IMR-90 (cell line): ENCODE measurements at regions not wholly inside any gene's neighbourhood (a gene's known extent, or its start where the extent isn't known, plus 50 kb on each side); places are given as distances from the start of the nearest gene placed in this dataset.

Experiments
- ATAC-seq: fragments of 200-7000 bp; cut with Tn5 transposase; 2 replicates; pipeline ENCODE4 v1.9.1; 2020; ENCODE audit warnings: low read depth, mild to moderate bottlenecking, moderate library complexity
- BruUV-seq: library from RNA; stranded (reverse); fragments of 400-500 nt; replicated peaks from 2 replicates; lab custom pipeline; 2021; lab: Mats Ljungman, UMichigan
- CTCF ChIA-PET: fragments of 300-600 bp; formaldehyde crosslinking; extraction: SDS; loops from one replicate; lab custom pipeline; 2021; ENCODE audit warnings: antibody characterized with exemption; lab: Yijun Ruan, JAX
- POLR2A ChIA-PET: fragments of 300-600 bp; sonication (Branson Sonifier 250); formaldehyde crosslinking; loops from one replicate; lab custom pipeline; 2022; ENCODE audit warnings: antibody characterized with exemption; ENCODE audit not compliant: unreplicated experiment; lab: Charles Lee
- DNase-seq: peaks from one replicate; pipeline ENCODE4 v3.0.0; 2013
- H2AFZ ChIP-seq: replicated peaks from 2 replicates; pipeline ENCODE3; 2013; ENCODE audit warnings: low read length, mild to moderate bottlenecking; ENCODE audit not compliant: poor library complexity
- H2AK5ac ChIP-seq: 2 replicates; pipeline ENCODE4 v1.6.1; 2013; ENCODE audit warnings: low read depth, low read length, inconsistent platforms
- H2AK9ac ChIP-seq: replicated peaks from 2 replicates; pipeline ENCODE3; 2013; ENCODE audit warnings: mild to moderate bottlenecking, low read depth, low read length, moderate library complexity; ENCODE audit not compliant: poor library complexity
- H2BK120ac ChIP-seq: 2 replicates; pipeline ENCODE4 v1.6.1; 2013; ENCODE audit warnings: low read depth, low read length, inconsistent platforms
- H2BK15ac ChIP-seq: 3 replicates; pipeline ENCODE4 v1.6.1; 2013; ENCODE audit warnings: low read depth, low read length, inconsistent platforms
- H2BK20ac ChIP-seq: 2 replicates; pipeline ENCODE4 v1.6.1; 2013; ENCODE audit warnings: low read depth, mild to moderate bottlenecking, inconsistent platforms, low read length, moderate library complexity
- H2BK5ac ChIP-seq: 2 replicates; pipeline ENCODE4 v1.6.1; 2013; ENCODE audit warnings: mild to moderate bottlenecking, low read depth, low read length, inconsistent platforms; ENCODE audit not compliant: poor library complexity, severe bottlenecking
- H3K14ac ChIP-seq: replicated peaks from 2 replicates; pipeline ENCODE4 v1.6.1; 2013; ENCODE audit warnings: low read depth, low read length, inconsistent platforms
- H3K18ac ChIP-seq: 2 replicates; pipeline ENCODE4 v1.6.1; 2013; ENCODE audit warnings: low read depth, low read length, control low read depth
- H3K23ac ChIP-seq: 2 replicates; pipeline ENCODE4 v1.6.1; 2013; ENCODE audit warnings: low read depth, low read length, inconsistent platforms
- H3K27ac ChIP-seq: 2 replicates; pipeline ENCODE4 v1.5.1; 2013; ENCODE audit warnings: mild to moderate bottlenecking, control low read depth, low read length; ENCODE audit not compliant: insufficient read depth
- H3K27me3 ChIP-seq: 2 replicates; pipeline ENCODE4 v1.6.1; 2013; ENCODE audit warnings: low read length; ENCODE audit not compliant: control insufficient read depth, insufficient read depth
- H3K36me3 ChIP-seq: 2 replicates; pipeline ENCODE4 v1.6.1; 2013; ENCODE audit warnings: low read length, mixed read lengths; ENCODE audit not compliant: control insufficient read depth, insufficient read depth
- H3K4ac ChIP-seq: 2 replicates; pipeline ENCODE4 v1.6.1; 2013; ENCODE audit warnings: low read depth, low read length, inconsistent platforms
- H3K4me1 ChIP-seq: 2 replicates; pipeline ENCODE4 v1.6.1; 2013; ENCODE audit warnings: low read length, mixed read lengths; ENCODE audit not compliant: control insufficient read depth, insufficient read depth
- H3K4me2 ChIP-seq: 2 replicates; pipeline ENCODE4 v1.6.1; 2013; ENCODE audit warnings: low read depth, mild to moderate bottlenecking, control low read depth, low read length, moderate library complexity
- H3K4me3 ChIP-seq: 2 replicates; pipeline ENCODE4 v1.5.1; 2013; ENCODE audit warnings: low read depth, mild to moderate bottlenecking, control low read depth, low read length, moderate library complexity; ENCODE audit not compliant: insufficient read depth
- H3K56ac ChIP-seq: 2 replicates; pipeline ENCODE4 v1.6.1; 2013; ENCODE audit warnings: low read length, inconsistent platforms; ENCODE audit not compliant: insufficient read depth; ENCODE audit errors: extremely low read depth
- H3K79me1 ChIP-seq, 2 experiments: 2 replicates each; pipeline ENCODE4 v1.6.1; 2013; ENCODE audit warnings: low read length in 2 of 2, inconsistent platforms in 1 of 2, low read depth in 1 of 2
- H3K9ac ChIP-seq: 2 replicates; pipeline ENCODE4 v1.6.1; 2013; ENCODE audit warnings: low read depth, low read length, control low read depth
- H3K9me1 ChIP-seq: 2 replicates; pipeline ENCODE4 v1.6.1; 2013; ENCODE audit warnings: low read length, inconsistent platforms; ENCODE audit not compliant: insufficient read depth
- H3K9me3 ChIP-seq: 2 replicates; pipeline ENCODE4 v1.6.1; 2013; ENCODE audit warnings: low read length; ENCODE audit not compliant: control insufficient read depth, insufficient read depth
- H4K20me1 ChIP-seq: 2 replicates; pipeline ENCODE4 v1.6.1; 2013; ENCODE audit warnings: low read length, inconsistent platforms; ENCODE audit not compliant: insufficient read depth
- H4K5ac ChIP-seq: 2 replicates; pipeline ENCODE4 v1.6.1; 2013; ENCODE audit warnings: mild to moderate bottlenecking, low read depth, low read length, control low read depth
- H4K8ac ChIP-seq, 2 experiments: 2 replicates each; pipeline ENCODE4 v1.6.1; 2013; ENCODE audit warnings: low read depth in 2 of 2, low read length in 2 of 2, control low read depth in 1 of 2, inconsistent platforms in 1 of 2
- H4K91ac ChIP-seq: 2 replicates; pipeline ENCODE4 v1.6.1; 2013; ENCODE audit warnings: low read depth, low read length, inconsistent platforms; ENCODE audit not compliant: insufficient read depth
- BHLHE40 ChIP-seq: fragments of 150-350 bp; IDR thresholded peaks from 2 replicates; pipeline ENCODE4 v1.6.1; 2016; ENCODE audit warnings: mild to moderate bottlenecking, low read depth, low read length
- CEBPB ChIP-seq: IDR thresholded peaks from 2 replicates; pipeline ENCODE4 v1.6.1; 2012; ENCODE audit warnings: low read depth, low read length, improper control_type of control experiment
- CHD1 ChIP-seq: IDR thresholded peaks from 2 replicates; pipeline ENCODE4 v1.6.1; 2012; ENCODE audit warnings: low read depth, low read length, improper control_type of control experiment
- FOS ChIP-seq: fragments of 150-350 bp; IDR thresholded peaks from 2 replicates; pipeline ENCODE4 v1.6.1; 2016; ENCODE audit warnings: low read depth, low read length
- MAFK ChIP-seq: IDR thresholded peaks from 2 replicates; pipeline ENCODE4 v1.6.1; 2012; ENCODE audit warnings: low read depth, low read length, improper control_type of control experiment
- MAZ ChIP-seq: IDR thresholded peaks from 2 replicates; pipeline ENCODE4 v1.6.1; 2012; ENCODE audit warnings: low read depth, mild to moderate bottlenecking, low read length, improper control_type of control experiment, moderate library complexity, borderline replicate concordance
- MXI1 ChIP-seq: IDR thresholded peaks from 2 replicates; pipeline ENCODE4 v1.6.1; 2012; ENCODE audit warnings: low read depth, mild to moderate bottlenecking, low read length, moderate library complexity, borderline replicate concordance
- NFE2L2 ChIP-seq: fragments of 150-350 bp; IDR thresholded peaks from 2 replicates; pipeline ENCODE4 v1.6.1; 2016; ENCODE audit warnings: low read depth, mild to moderate bottlenecking, low read length
- POLR2A ChIP-seq: IDR thresholded peaks from 2 replicates; pipeline ENCODE4 v1.6.1; 2012; ENCODE audit warnings: mild to moderate bottlenecking, low read depth, low read length
- RCOR1 ChIP-seq: IDR thresholded peaks from 2 replicates; pipeline ENCODE4 v1.6.1; 2012; ENCODE audit warnings: mild to moderate bottlenecking, low read length, improper control_type of control experiment; ENCODE audit not compliant: insufficient replicate concordance
- RFX5 ChIP-seq: IDR thresholded peaks from 2 replicates; pipeline ENCODE4 v1.8.0; 2012; ENCODE audit warnings: low read depth, mild to moderate bottlenecking, low read length, moderate library complexity
- SMC3 ChIP-seq: fragments of 150-350 bp; IDR thresholded peaks from 2 replicates; pipeline ENCODE4 v1.6.1; 2016; ENCODE audit warnings: low read depth, mild to moderate bottlenecking, antibody characterized with exemption, low read length, moderate library complexity
- WGBS, 2 experiments: methylation state at CpG; one replicate each; pipeline versions ENCODE4 v1.1.5 to v1.1.7; 2013; ENCODE audit warnings: missing lambda C conversion rate in 2 of 2; ENCODE audit not compliant: insufficient read length in 1 of 2; ENCODE audit errors: extremely low coverage in 2 of 2; 5-methylcytosine and 5-hydroxymethylcytosine counted together
- dilution Hi-C: fragments of 300-500 bp; cut with HindIII; formaldehyde crosslinking; loops from one replicate; pipeline ENCODE4 v1.14.3; 2018; ENCODE audit warnings: low sequenced_read_pairs; ENCODE audit not compliant: unreplicated experiment
- in situ Hi-C: fragments of 300-500 bp; cut with MboI; formaldehyde crosslinking; loops from 3 replicates; pipeline ENCODE4 v1.14.3; 2019; ENCODE audit warnings: low sequenced_read_pairs, inconsistent platforms, mixed read lengths
- intact Hi-C: fragments of 100-400 bp; cut with micrococcal nuclease; formaldehyde crosslinking; loops from 2 replicates; pipeline ENCODE4 v1.10.0; 2022
- TF ChIP-seq, protein P1 (sequence below): fragments of 150-350 bp; IDR thresholded peaks from 2 replicates; pipeline ENCODE4 v1.6.1; 2016; ENCODE audit warnings: low read depth, mild to moderate bottlenecking, low read length, moderate library complexity, borderline replicate concordance

- no peak overlapping the region for H4K5ac ChIP-seq
- no TSS peak for BruUV-seq
- no peak for ATAC-seq
- intact Hi-C loops (no loop called here), dilution Hi-C loops (no loop called here), in situ Hi-C loops (no loop called here)
- H3K79me1 ChIP-seq, result no peaks in the 10 kb centered on the region
- CTCF ChIA-PET, result no interaction called here
- no peak overlapping the region for H2AFZ ChIP-seq
- TF ChIP-seq NFE2L2 (no peak), RFX5 (no peak), BHLHE40 (no peak), SMC3 (no peak), CHD1 (no peak), CEBPB (no peak), MAZ (no peak), FOS (no peak), MXI1 (no peak), POLR2A (no peak), MAFK (no peak), RCOR1 (no peak)
- TF ChIP-seq, protein P1, sequence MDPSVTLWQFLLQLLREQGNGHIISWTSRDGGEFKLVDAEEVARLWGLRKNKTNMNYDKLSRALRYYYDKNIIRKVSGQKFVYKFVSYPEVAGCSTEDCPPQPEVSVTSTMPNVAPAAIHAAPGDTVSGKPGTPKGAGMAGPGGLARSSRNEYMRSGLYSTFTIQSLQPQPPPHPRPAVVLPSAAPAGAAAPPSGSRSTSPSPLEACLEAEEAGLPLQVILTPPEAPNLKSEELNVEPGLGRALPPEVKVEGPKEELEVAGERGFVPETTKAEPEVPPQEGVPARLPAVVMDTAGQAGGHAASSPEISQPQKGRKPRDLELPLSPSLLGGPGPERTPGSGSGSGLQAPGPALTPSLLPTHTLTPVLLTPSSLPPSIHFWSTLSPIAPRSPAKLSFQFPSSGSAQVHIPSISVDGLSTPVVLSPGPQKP, result no peak
- no peaks in the 10 kb centered on the region for H3K9me1 ChIP-seq
- H2AK9ac ChIP-seq, result no peak overlapping the region
- DNase-seq, result no peak
- H3K27ac ChIP-seq, result no peak overlapping the region
- H3K56ac ChIP-seq, result no peak overlapping the region
- no peak overlapping the region for H3K4me3 ChIP-seq
- H2BK15ac ChIP-seq, result no peak overlapping the region
- H3K4me1 ChIP-seq, result no peaks in the 10 kb centered on the region
- no peak overlapping the region for H3K14ac ChIP-seq
- no peaks in the 10 kb centered on the region for H3K9me3 ChIP-seq
- no peak overlapping the region for H3K4ac ChIP-seq
- H3K4me2 ChIP-seq, result no peak overlapping the region
- no peak overlapping the region for H3K9ac ChIP-seq
- H2AK5ac ChIP-seq, result no peak overlapping the region
- POLR2A ChIA-PET, result no interaction called here
- no peak overlapping the region for H4K8ac ChIP-seq
- H2BK20ac ChIP-seq, result no peak overlapping the region
- WGBS, 2 experiments, result no CpG with 5 or more reads among the region's 1 CpG
- H2BK5ac ChIP-seq, result no peak overlapping the region
- H3K18ac ChIP-seq, result no peak overlapping the region
- H4K20me1 ChIP-seq, result no peaks in the 10 kb centered on the region
- no peaks in the 10 kb centered on the region for H3K36me3 ChIP-seq
- H4K91ac ChIP-seq, result no peak overlapping the region
- H3K27me3 ChIP-seq, result no peaks in the 10 kb centered on the region
- no peak overlapping the region for H2BK120ac ChIP-seq
- no peak overlapping the region for H3K23ac ChIP-seq
Measured at GRCh38 chrX:63408050-63408449, 56.9 kb upstream of the SPIN4 start.
